OCI-M2 (cell line): ENCODE measurements at regions not wholly inside any gene's neighbourhood (a gene's known extent, or its start where the extent isn't known, plus 50 kb on each side); places are given as distances from the start of the nearest gene placed in this dataset.
"Not testable (repeated sequence)": the region's sequence is repeated elsewhere in the genome, so short reads cannot be mapped to it uniquely, and the experiment has no call there.

Experiments used
- DNase-seq: peaks from one replicate; lab custom pipeline; 2025; ENCODE audit not compliant: unreplicated experiment; lab: John Stamatoyannopoulos, UW

- no peak for DNase-seq
Observed at GRCh38 chr3:164302622-164303021, 775.7 kb downstream of the SI start.

- DNase-seq: not testable (repeated sequence)
Observed at GRCh38 chr3:164291486-164291885, 786.8 kb downstream of the SI start.

- no peak for DNase-seq
Observed at GRCh38 chr3:164278550-164278949, 799.7 kb downstream of the SI start.

- DNase-seq: no peak
Observed at GRCh38 chr3:164267053-164267452, 811.2 kb downstream of the SI start.

- DNase-seq: no peak
Observed at GRCh38 chr3:164250923-164251322, 827.4 kb downstream of the SI start.

GRCh38 chr3:164236851-164237250, 841.4 kb downstream of the SI start:
- no peak for DNase-seq

GRCh38 chr3:164235289-164236028, 842.8 kb downstream of the SI start:
- DNase-seq: no peak

GRCh38 chr3:164233951-164234350, 844.3 kb downstream of the SI start:
- no peak for DNase-seq

GRCh38 chr3:164231718-164232117, 846.6 kb downstream of the SI start:
- no peak for DNase-seq

- DNase-seq: no peak
Observed at GRCh38 chr3:164230385-164231094, 847.8 kb downstream of the SI start.

- DNase-seq: no peak
Observed at GRCh38 chr3:164224126-164224525, 854.2 kb downstream of the SI start.

- DNase-seq: no peak
Observed at GRCh38 chr3:164222197-164222596, 856.1 kb downstream of the SI start.

GRCh38 chr3:164221297-164221696, 857.0 kb downstream of the SI start:
- DNase-seq: no peak

GRCh38 chr3:164209363-164209762, 868.9 kb downstream of the SI start:
- no peak for DNase-seq

- DNase-seq: no peak
Observed at GRCh38 chr3:164208821-164209220, 869.5 kb downstream of the SI start.

- no peak for DNase-seq
Observed at GRCh38 chr3:164208048-164208447, 870.2 kb downstream of the SI start.

GRCh38 chr3:164200053-164200823, 878.1 kb downstream of the SI start:
- no peak for DNase-seq

GRCh38 chr3:164196477-164196876, 881.8 kb downstream of the SI start:
- no peak for DNase-seq

- no peak for DNase-seq
Observed at GRCh38 chr3:164194842-164195241, 883.5 kb downstream of the SI start.

- no peak for DNase-seq
Observed at GRCh38 chr3:164192974-164193373, 885.3 kb downstream of the SI start.

- DNase-seq: no peak
Observed at GRCh38 chr3:164190566-164190965, 887.7 kb downstream of the SI start.

- DNase-seq: no peak
Observed at GRCh38 chr3:164186095-164186494, 892.2 kb downstream of the SI start.
